ENCODE measurements at regions not wholly inside any gene's neighbourhood (a gene's known extent, or its start where the extent isn't known, plus 50 kb on each side); places are given as distances from the start of the nearest gene placed in this dataset.

DNA sequence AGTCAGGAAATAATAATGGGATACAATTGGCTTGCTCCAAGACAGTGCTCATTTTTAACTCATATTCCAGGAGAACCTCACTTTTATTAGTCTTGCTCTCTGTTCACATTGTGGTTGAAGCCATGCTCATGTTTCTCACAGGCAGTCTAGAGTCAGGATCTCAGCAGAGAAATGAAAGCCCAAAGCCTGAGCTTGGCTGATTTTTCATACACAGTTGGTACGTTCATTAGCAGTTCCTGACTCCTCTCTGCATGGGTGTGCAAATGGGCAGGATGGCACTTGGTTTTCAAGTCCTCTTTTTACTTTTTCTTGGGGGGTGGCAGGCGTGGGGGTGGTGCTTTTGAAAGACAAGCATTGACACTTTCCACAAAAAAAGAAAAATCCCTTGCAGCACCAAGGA is 56.0 kb upstream of the KLF7 start:
- TF ChIP-seq CEBPB (IDR thresholded peaks at IDR 0.05), result no peak
- TF ChIP-seq EP300 (IDR thresholded peaks at IDR 0.05; ENCODE audit: borderline replicate concordance), result no peak
- TF ChIP-seq MAX (IDR thresholded peaks at IDR 0.05), result no peak
- TF ChIP-seq FOXM1 (IDR thresholded peaks at IDR 0.05; ENCODE audit: borderline replicate concordance, low read depth), result no peak
- TF ChIP-seq YY1 (IDR thresholded peaks at IDR 0.05; ENCODE audit: low read depth), result no peak
- no peak for TF ChIP-seq REST (IDR thresholded peaks at IDR 0.05; ENCODE audit: low read depth)
- TF ChIP-seq USF1 (IDR thresholded peaks at IDR 0.05), result no peak
- TF ChIP-seq RAD21 (IDR thresholded peaks at IDR 0.05; ENCODE audit: low read depth), result no peak
- no peak for TF ChIP-seq TAF1 (IDR thresholded peaks at IDR 0.05; ENCODE audit: low read depth)
- TF ChIP-seq NFIC (IDR thresholded peaks at IDR 0.05), result no peak
- TF ChIP-seq TCF12 (IDR thresholded peaks at IDR 0.05; ENCODE audit: low read depth), result no peak
- no peak for TF ChIP-seq CREB1 (IDR thresholded peaks at IDR 0.05; ENCODE audit: low read depth)
- no peak for TF ChIP-seq TEAD4 (IDR thresholded peaks at IDR 0.05)

DNA sequence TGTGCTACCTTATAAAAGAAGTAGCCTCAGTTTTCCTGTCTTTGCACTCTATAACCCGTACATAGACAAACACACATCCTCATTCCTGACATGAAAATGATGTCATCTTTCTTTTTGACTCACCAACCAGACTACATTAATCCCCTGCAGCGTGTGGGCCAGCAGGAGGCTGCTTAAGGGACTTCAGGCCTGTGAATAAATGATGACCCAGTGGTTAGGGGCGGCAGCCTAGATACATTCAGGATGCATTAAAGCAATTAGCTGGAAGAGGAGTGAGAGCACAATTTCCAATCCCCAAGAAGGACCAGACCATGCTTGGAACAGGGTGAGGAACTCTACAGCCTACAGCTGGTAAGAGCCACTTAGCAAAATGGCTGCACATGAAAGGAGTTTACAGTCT is 57.3 kb upstream of the KLF7 start:
- TF ChIP-seq ZBTB7A (IDR thresholded peaks at IDR 0.05; ENCODE audit: low read depth) (no peak), EGR1 (IDR thresholded peaks at IDR 0.05) (no peak), CEBPB (IDR thresholded peaks at IDR 0.05) (no peak), REST (IDR thresholded peaks at IDR 0.05; ENCODE audit: low read depth) (no peak), TEAD4 (IDR thresholded peaks at IDR 0.05) (no peak), TAF1 (IDR thresholded peaks at IDR 0.05; ENCODE audit: low read depth) (no peak), FOXM1 (IDR thresholded peaks at IDR 0.05; ENCODE audit: borderline replicate concordance, low read depth) (no peak), USF1 (IDR thresholded peaks at IDR 0.05) (no peak), TCF12 (IDR thresholded peaks at IDR 0.05; ENCODE audit: low read depth) (no peak), NFIC (IDR thresholded peaks at IDR 0.05) (no peak), CREB1 (IDR thresholded peaks at IDR 0.05; ENCODE audit: low read depth) (no peak), RAD21 (IDR thresholded peaks at IDR 0.05; ENCODE audit: low read depth) (no peak), EP300 (IDR thresholded peaks at IDR 0.05; ENCODE audit: borderline replicate concordance) (no peak), MAX (IDR thresholded peaks at IDR 0.05) (no peak), YY1 (IDR thresholded peaks at IDR 0.05; ENCODE audit: low read depth) (no peak)

GRCh38 chr2:207224381-207224780 is 58.6 kb upstream of the KLF7 start:
- TF ChIP-seq REST (IDR thresholded peaks at IDR 0.05; ENCODE audit: low read depth) (no peak), FOXM1 (IDR thresholded peaks at IDR 0.05; ENCODE audit: borderline replicate concordance, low read depth) (no peak), RAD21 (IDR thresholded peaks at IDR 0.05; ENCODE audit: low read depth) (no peak), CREB1 (IDR thresholded peaks at IDR 0.05; ENCODE audit: low read depth) (no peak)

GRCh38 chr2:207224791-207225482 is 59.2 kb upstream of the KLF7 start:
- TF ChIP-seq RAD21 (IDR thresholded peaks at IDR 0.05; ENCODE audit: low read depth) (no peak), TEAD4 (IDR thresholded peaks at IDR 0.05) (no peak), EP300 (IDR thresholded peaks at IDR 0.05; ENCODE audit: borderline replicate concordance) (no peak), TCF12 (IDR thresholded peaks at IDR 0.05; ENCODE audit: low read depth) (no peak), EGR1 (IDR thresholded peaks at IDR 0.05) (no peak), REST (IDR thresholded peaks at IDR 0.05; ENCODE audit: low read depth) (no peak), YY1 (IDR thresholded peaks at IDR 0.05; ENCODE audit: low read depth) (no peak), ZBTB7A (IDR thresholded peaks at IDR 0.05; ENCODE audit: low read depth) (no peak), USF1 (IDR thresholded peaks at IDR 0.05) (no peak), NFIC (IDR thresholded peaks at IDR 0.05) (no peak), FOXM1 (IDR thresholded peaks at IDR 0.05; ENCODE audit: borderline replicate concordance, low read depth) (no peak)

All from Ishikawa (cell line).